GM19240 (cell line): ENCODE measurements at regions not wholly inside any gene's neighbourhood (a gene's known extent, or its start where the extent isn't known, plus 50 kb on each side); places are given as distances from the start of the nearest gene placed in this dataset.

ENCODE experiments used
- DNase-seq: peaks from one replicate; pipeline ENCODE4 v3.0.0; 2011; ENCODE audit warnings: low spot score; ENCODE audit not compliant: insufficient read length

DNA sequence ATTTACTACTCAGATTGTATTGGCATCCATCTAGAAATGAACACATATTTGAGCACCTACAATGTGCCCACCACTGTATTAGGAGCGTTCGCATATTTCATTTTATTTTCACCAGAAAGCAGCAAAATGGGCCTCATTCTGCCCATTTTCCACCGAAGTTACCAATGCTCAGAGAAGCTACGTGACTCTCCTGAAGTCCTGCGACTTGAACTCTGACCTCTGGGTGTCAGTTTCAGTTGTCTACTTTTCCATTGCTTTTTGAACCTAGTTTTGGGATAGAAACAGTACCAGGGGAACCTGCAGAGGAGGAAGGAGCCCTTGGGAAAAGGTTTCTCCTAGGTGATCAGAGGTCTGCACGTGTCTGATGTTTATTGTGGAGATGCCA lies 139.1 kb upstream of the SDK2 start:
- DNase-seq, result no peak

DNA sequence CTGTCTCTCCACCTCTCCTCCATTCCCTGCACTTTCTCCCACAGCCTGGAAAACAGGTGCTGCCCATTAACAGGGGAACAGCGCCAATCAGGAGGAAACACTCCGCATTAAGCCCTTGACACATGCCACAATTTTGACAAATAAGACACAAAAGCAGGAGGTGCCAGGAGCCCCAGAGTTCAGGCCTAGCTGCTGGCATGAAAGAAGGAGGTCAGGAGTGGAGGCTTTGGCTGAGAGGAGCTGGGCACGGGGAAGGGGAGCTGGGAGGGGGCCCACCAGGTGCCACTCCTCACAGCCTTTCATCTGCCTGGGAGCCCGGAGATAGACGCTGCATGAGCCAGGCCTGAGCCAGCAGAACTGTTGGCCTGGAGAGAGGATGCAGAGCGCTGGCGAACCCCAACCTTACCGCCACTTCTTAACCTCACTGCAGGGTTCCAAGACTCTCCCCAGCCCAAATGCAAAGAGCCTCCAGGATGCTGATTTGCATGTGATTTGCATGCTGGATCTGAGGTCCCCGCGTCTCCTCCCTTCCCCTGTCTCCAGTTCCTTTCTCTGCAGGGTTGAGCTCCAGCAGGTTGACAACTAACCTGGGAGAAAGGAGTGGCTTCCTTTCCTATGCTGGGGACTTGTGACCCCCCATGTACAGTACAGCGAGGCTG lies 139.8 kb upstream of the SDK2 start:
- DNase-seq, result no peak

DNA sequence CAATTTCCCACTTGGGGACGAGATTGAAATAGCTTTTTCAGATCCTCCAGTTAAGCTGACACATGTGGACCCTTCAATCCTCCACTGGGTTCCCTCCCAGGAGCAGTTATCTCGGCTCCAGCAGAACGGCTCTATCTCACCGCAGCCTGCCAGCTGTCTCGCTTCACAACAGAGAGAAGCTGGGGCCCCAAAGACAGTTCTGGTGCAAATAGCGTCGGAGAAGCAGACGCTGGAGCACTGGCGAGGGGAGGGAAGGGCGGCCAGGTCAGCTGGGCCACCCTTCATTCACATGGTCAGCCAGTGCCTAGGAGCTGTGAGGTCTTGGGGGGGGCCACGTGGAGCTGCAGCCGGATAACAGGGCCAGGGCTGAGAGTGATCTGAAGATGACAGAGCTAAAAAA lies 141.3 kb upstream of the SDK2 start:
- no peak for DNase-seq

GRCh38 chr17:73785958-73786743 lies 141.9 kb upstream of the SDK2 start:
- no peak for DNase-seq

GRCh38 chr17:73787076-73788059 lies 143.1 kb upstream of the SDK2 start:
- DNase-seq, result no peak

GRCh38 chr17:73788111-73788510 lies 143.9 kb upstream of the SDK2 start:
- DNase-seq, result no peak

DNA sequence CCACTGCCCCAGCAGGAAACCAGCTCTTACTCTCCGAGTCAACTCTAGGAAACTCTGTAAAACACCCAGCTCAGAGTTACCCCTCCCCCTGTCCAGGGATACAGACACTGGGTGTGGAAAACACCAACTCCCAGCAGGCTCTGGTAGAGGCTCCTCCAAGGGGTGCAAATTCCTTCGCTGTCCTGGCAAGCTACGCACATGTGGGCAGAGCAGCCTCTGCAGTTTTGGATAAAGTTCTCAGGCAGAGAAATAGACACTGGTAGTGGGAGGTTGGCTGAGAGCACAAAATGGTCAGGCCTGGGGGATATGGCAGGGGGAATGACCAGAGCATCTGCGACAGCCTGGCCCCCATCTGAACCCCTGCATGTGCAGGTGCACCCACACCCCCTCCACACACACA lies 146.9 kb upstream of the SDK2 start:
- no peak for DNase-seq

- no peak for DNase-seq
These were observed 147.4 kb upstream of the SDK2 start for GRCh38 chr17:73791631-73792030.

DNA sequence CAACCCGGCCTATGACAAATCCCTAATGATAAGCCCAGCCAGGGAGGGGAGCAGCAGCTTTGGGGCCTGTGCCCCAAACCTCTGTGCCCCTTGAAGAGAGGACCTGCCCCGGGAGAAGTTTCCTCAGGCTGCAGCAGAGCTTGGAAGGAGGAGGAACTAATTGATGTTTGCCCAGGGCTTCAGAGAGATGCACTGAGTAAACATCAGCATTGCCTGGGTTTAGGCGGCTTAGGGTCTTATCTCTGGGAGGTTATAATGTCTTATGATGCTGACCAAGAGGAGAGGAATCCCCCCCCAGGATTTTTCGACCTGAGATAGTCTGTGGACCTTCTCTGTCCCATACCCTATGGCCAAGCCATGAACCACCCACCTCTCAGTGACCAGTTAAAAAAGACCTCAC lies 148.7 kb upstream of the SDK2 start:
- no peak for DNase-seq

GRCh38 chr17:73794336-73794735 lies 150.1 kb upstream of the SDK2 start:
- DNase-seq, result no peak

- DNase-seq, result no peak
These were observed 151.5 kb upstream of the SDK2 start for GRCh38 chr17:73795730-73796129.

DNA sequence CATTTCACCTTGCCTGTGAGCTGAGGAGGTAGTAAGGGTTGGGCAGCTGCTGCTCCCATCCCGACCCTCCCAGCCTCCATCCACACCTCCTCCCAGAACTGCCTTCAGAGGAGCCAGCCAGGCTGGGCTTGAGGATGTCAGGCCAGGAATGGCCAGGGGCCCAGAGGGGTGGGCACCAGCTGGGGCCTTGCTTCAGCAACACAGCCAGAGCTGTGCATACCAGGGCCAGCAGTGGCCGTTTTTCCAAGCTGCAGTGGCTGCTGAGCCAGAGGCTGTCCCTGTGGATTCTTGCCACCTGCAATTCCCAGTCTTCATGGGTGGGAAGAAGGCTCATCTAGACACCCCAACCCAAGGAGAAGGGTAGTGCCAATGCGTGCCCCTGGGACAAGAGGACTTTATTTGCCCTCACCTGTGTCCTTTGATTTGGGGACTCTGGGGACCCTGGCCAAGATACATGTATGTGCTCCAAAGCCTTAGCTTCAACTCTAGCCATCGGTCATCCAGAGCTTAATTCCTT lies 153.4 kb upstream of the SDK2 start:
- DNase-seq, result no peak

- DNase-seq, result no peak
These were observed 154.0 kb upstream of the SDK2 start for GRCh38 chr17:73798111-73798748.

DNA sequence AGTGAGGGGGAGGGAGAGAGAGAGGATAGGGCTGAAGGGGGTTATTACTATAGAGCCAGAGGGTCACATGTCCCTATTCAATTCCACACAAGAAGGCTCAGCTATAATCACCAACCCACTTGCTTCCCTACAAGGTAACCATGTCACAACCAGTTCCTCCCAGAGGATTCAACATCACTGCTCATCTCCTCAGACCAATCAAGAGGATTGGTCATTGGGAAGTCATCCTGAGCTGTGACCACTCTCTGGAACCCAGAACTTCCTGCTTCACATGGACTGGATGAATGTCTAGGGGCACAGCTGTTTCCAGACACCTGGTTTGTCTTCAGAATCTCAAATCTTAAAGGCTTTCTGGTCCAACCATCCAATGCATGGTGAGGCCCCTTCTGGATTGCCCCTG lies 154.9 kb upstream of the SDK2 start:
- DNase-seq, result no peak

- DNase-seq, result no peak
These were observed 155.8 kb upstream of the SDK2 start for GRCh38 chr17:73799781-73800627.

DNA sequence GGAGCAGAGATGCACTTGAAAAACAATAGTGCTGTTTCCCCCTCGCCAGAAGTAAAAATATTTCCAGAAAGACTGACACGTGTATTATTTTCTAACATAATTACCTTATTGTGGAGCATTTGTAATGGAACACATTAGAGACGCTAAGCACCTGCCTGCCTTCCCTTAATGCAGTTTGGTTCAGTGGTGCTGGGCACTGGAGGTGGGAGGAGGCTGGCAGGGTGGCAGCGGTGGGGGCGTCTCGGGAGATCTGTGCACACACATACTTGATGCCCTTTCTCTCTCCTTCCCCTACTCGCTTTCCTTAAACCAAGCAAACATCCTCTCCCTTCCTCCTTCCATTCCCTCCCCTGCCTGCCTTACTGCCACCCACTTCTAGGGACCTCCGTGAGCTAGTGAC lies 156.6 kb upstream of the SDK2 start:
- DNase-seq, result no peak

- no peak for DNase-seq
These were observed 157.3 kb upstream of the SDK2 start for GRCh38 chr17:73801455-73802100.

- DNase-seq, result no peak
These were observed 158.1 kb upstream of the SDK2 start for GRCh38 chr17:73802314-73802713.

GRCh38 chr17:73802871-73803270 lies 158.6 kb upstream of the SDK2 start:
- no peak for DNase-seq

DNA sequence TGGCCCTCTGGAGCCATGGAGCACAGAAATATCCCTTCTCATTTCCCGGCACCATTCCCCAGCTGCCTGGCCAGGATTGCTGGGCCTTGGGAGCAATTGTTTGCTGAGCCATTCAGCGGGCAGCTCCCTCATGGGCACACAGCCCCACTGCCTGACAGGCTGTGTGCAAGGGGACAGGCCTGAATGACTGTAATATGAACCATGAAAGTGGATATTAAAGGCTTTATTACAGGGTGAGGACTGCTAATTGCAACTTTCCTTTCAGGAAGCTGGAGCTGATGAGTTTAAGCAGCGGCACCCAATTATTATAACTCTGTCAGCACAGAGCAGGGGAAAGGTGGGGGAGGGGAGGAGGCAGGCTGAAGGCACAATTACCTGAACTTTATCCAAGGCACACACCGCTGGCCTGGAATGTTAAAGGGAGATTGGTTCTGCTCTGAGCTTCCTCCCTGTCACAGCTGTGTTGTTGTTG lies 159.8 kb upstream of the SDK2 start:
- no peak for DNase-seq
